GM23338 (cell line): ENCODE measurements at regions not wholly inside any gene's neighbourhood (a gene's known extent, or its start where the extent isn't known, plus 50 kb on each side); places are given as distances from the start of the nearest gene placed in this dataset.

Experiments used
- CTCF ChIP-seq, 2 experiments: fragments of 200-600 bp in 1 of 2; sonication (generic) in 1 of 2; conservative IDR thresholded peaks; 2 replicates each; pipeline versions ENCODE4 v1.5.1 to v1.6.1; 2016 to 2017; ENCODE audit warnings: antibody characterized with exemption in 2 of 2, low read depth in 2 of 2, mild to moderate bottlenecking in 2 of 2, moderate library complexity in 1 of 2
- EZH2phosphoT487 ChIP-seq: fragments of 200-600 bp; sonication (generic); IDR thresholded peaks from one replicate; pipeline ENCODE4 v1.8.1; 2018; ENCODE audit warnings: antibody characterized with exemption; ENCODE audit not compliant: unreplicated experiment

GRCh38 chr6:28603891-28604290 lies 78.2 kb downstream of the GPX5 start:
- TF ChIP-seq CTCF (conservative IDR thresholded peaks at IDR 0.05; ENCODE audit: low read depth in 2 of 2) = no peak
- TF ChIP-seq EZH2phosphoT487 = no peak
